Esophagus squamous epithelium (tissue), 4 donors: ENCODE measurements at regions not wholly inside any gene's neighbourhood (a gene's known extent, or its start where the extent isn't known, plus 50 kb on each side); places are given as distances from the start of the nearest gene placed in this dataset.
"Not testable (repeated sequence)": the region's sequence is repeated elsewhere in the genome, so short reads cannot be mapped to it uniquely, and the experiment has no call there.

Source experiments
- POLR2A ChIP-seq, 4 donors: fragments of 450-650 bp; IDR thresholded peaks; one replicate each; pipeline ENCODE4 v1.6.1; 2017; ENCODE audit warnings: antibody characterized with exemption in 4 of 4, mild to moderate bottlenecking in 4 of 4, moderate library complexity in 3 of 4
- TF ChIP-seq, protein P1 (sequence below), 6 experiments: fragments of 450-650 bp in 4 of 6; fragments of 200-600 bp in 2 of 6; sonication (generic) in 2 of 6; IDR thresholded peaks; one replicate each; pipeline ENCODE4 v1.5.1; 2016 to 2019; ENCODE audit warnings: antibody characterized with exemption in 6 of 6, mild to moderate bottlenecking in 4 of 6, moderate library complexity in 4 of 6

DNA sequence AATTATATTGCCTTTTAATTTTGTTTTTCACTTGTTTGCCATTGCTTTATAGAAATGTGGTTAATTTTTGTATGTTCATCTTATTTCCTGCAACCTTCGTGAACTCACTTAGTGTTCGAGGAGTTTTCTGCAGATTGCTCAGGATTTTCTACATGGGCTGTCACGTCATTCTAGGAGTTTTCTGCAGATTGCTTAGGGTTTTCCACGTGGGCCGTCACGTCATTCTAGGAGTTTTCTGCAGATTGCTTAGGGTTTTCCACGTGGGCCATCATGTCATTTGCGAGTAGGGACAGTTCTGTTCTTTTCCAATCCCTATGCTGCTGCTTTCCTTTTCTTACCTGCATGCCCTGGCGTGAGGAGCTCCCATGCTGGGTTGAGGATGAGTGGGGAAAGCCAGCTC lies 125.7 kb downstream of the IGLL1 start:
- not testable (repeated sequence) for TF ChIP-seq POLR2A (IDR thresholded peaks at IDR 0.05)
- TF ChIP-seq, protein P1, sequence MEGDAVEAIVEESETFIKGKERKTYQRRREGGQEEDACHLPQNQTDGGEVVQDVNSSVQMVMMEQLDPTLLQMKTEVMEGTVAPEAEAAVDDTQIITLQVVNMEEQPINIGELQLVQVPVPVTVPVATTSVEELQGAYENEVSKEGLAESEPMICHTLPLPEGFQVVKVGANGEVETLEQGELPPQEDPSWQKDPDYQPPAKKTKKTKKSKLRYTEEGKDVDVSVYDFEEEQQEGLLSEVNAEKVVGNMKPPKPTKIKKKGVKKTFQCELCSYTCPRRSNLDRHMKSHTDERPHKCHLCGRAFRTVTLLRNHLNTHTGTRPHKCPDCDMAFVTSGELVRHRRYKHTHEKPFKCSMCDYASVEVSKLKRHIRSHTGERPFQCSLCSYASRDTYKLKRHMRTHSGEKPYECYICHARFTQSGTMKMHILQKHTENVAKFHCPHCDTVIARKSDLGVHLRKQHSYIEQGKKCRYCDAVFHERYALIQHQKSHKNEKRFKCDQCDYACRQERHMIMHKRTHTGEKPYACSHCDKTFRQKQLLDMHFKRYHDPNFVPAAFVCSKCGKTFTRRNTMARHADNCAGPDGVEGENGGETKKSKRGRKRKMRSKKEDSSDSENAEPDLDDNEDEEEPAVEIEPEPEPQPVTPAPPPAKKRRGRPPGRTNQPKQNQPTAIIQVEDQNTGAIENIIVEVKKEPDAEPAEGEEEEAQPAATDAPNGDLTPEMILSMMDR (IDR thresholded peaks at IDR 0.05): not testable (repeated sequence)
